Mesothelial cell of epicardium (in vitro differentiated cells): ENCODE measurements at regions not wholly inside any gene's neighbourhood (a gene's known extent, or its start where the extent isn't known, plus 50 kb on each side); places are given as distances from the start of the nearest gene placed in this dataset.

Experiments
- DNase-seq, 2 experiments: peaks; one replicate each; pipeline ENCODE4 v3.0.0; 2021; ENCODE audit warnings: low spot score in 2 of 2; ENCODE audit not compliant: unreplicated experiment in 2 of 2
- H3K27ac Mint-ChIP-seq: 2 replicates; pipeline ENCODE4 v1.8.0; 2021; ENCODE audit warnings: mixed read lengths
- H3K27me3 Mint-ChIP-seq: 2 replicates; pipeline ENCODE4 v1.8.0; 2021; ENCODE audit warnings: low read depth, mixed read lengths
- H3K36me3 Mint-ChIP-seq: 2 replicates; pipeline ENCODE4 v1.8.0; 2021; ENCODE audit warnings: mixed read lengths
- H3K4me1 Mint-ChIP-seq: 2 replicates; pipeline ENCODE4 v1.8.0; 2021; ENCODE audit warnings: mixed read lengths
- H3K4me3 Mint-ChIP-seq: 2 replicates; pipeline ENCODE4 v1.8.0; 2021; ENCODE audit warnings: mild to moderate bottlenecking, moderate library complexity, mixed read lengths
- H3K9me3 Mint-ChIP-seq: 2 replicates; pipeline ENCODE4 v1.8.0; 2021; ENCODE audit warnings: mixed read lengths
- TF ChIP-seq, protein P1 (sequence below): fragments of 200-600 bp; sonication (generic); IDR thresholded peaks from one replicate; pipeline ENCODE4 v1.5.0; 2021; ENCODE audit warnings: antibody characterized with exemption; ENCODE audit not compliant: unreplicated experiment

GRCh38 chr2:23065210-23065609, 319.8 kb upstream of the KLHL29 start:
- Mint-ChIP-seq H3K36me3 (no peaks in the 10 kb centered on the region), H3K9me3 (no peaks in the 10 kb centered on the region), H3K4me3 (no peak overlapping the region), H3K27ac (no peak overlapping the region), H3K27me3 (peaks cover 14% of the 10 kb centered on the region), H3K4me1 (no peaks in the 10 kb centered on the region)
- TF ChIP-seq, protein P1, sequence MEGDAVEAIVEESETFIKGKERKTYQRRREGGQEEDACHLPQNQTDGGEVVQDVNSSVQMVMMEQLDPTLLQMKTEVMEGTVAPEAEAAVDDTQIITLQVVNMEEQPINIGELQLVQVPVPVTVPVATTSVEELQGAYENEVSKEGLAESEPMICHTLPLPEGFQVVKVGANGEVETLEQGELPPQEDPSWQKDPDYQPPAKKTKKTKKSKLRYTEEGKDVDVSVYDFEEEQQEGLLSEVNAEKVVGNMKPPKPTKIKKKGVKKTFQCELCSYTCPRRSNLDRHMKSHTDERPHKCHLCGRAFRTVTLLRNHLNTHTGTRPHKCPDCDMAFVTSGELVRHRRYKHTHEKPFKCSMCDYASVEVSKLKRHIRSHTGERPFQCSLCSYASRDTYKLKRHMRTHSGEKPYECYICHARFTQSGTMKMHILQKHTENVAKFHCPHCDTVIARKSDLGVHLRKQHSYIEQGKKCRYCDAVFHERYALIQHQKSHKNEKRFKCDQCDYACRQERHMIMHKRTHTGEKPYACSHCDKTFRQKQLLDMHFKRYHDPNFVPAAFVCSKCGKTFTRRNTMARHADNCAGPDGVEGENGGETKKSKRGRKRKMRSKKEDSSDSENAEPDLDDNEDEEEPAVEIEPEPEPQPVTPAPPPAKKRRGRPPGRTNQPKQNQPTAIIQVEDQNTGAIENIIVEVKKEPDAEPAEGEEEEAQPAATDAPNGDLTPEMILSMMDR = no peak
- no peak for DNase-seq

GRCh38 chr2:23065936-23066335, 319.0 kb upstream of the KLHL29 start:
- no peaks in the 10 kb centered on the region for H3K9me3 Mint-ChIP-seq
- no peaks in the 10 kb centered on the region for H3K4me1 Mint-ChIP-seq
- no peak overlapping the region for H3K4me3 Mint-ChIP-seq
- no peaks in the 10 kb centered on the region for H3K36me3 Mint-ChIP-seq
- H3K27ac Mint-ChIP-seq = no peak overlapping the region
- DNase-seq = no peak
- TF ChIP-seq, protein P1 = no peak
- H3K27me3 Mint-ChIP-seq = peaks cover 13% of the 10 kb centered on the region

- Mint-ChIP-seq H3K27ac (no peak overlapping the region), H3K36me3 (no peaks in the 10 kb centered on the region), H3K4me1 (no peaks in the 10 kb centered on the region), H3K27me3 (peaks cover 16% of the 10 kb centered on the region), H3K9me3 (no peaks in the 10 kb centered on the region), H3K4me3 (no peak overlapping the region)
- DNase-seq = no peak
- TF ChIP-seq, protein P1 = no peak
Measured at GRCh38 chr2:23066686-23067085, 318.3 kb upstream of the KLHL29 start.

DNA sequence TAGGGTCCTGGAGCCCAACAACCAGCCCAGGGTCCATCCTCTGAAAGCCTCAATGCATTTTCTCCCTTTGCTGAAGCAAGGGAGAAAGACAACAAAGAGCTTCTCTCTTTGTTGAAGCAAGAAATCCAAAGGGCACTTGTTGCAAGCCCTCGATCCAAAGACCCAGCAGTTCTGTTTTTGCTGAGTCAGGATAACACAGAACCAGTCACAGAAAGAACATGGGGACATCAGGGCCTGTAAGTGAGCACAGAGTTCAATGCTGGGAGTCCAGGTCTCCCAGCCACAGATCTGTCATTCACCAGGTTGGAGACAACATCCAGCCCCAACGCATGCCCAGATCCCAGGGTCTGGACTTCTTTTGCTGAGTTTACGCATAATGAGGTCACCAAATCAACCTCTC, 315.8 kb upstream of the KLHL29 start:
- Mint-ChIP-seq H3K4me1 (no peaks in the 10 kb centered on the region), H3K4me3 (no peak overlapping the region), H3K27ac (no peak overlapping the region), H3K9me3 (no peaks in the 10 kb centered on the region), H3K27me3 (peaks cover 29% of the 10 kb centered on the region), H3K36me3 (no peaks in the 10 kb centered on the region)
- TF ChIP-seq, protein P1 = no peak
- DNase-seq = no peak

- H3K27ac Mint-ChIP-seq = no peak overlapping the region
- no peaks in the 10 kb centered on the region for H3K9me3 Mint-ChIP-seq
- no peaks in the 10 kb centered on the region for H3K4me1 Mint-ChIP-seq
- no peak for DNase-seq
- TF ChIP-seq, protein P1 = no peak
- peaks cover 36% of the 10 kb centered on the region for H3K27me3 Mint-ChIP-seq
- H3K4me3 Mint-ChIP-seq = no peak overlapping the region
- H3K36me3 Mint-ChIP-seq = no peaks in the 10 kb centered on the region
Measured at GRCh38 chr2:23069923-23070322, 315.1 kb upstream of the KLHL29 start.

- Mint-ChIP-seq H3K36me3 (no peaks in the 10 kb centered on the region), H3K27me3 (peaks cover 52% of the 10 kb centered on the region), H3K9me3 (no peaks in the 10 kb centered on the region), H3K4me3 (no peak overlapping the region), H3K4me1 (no peaks in the 10 kb centered on the region), H3K27ac (no peak overlapping the region)
- TF ChIP-seq, protein P1 = no peak
- DNase-seq = no peak
Measured at GRCh38 chr2:23073056-23073455, 311.9 kb upstream of the KLHL29 start.
